ENCODE measurements at regions not wholly inside any gene's neighbourhood (a gene's known extent, or its start where the extent isn't known, plus 50 kb on each side); places are given as distances from the start of the nearest gene placed in this dataset.

DNA sequence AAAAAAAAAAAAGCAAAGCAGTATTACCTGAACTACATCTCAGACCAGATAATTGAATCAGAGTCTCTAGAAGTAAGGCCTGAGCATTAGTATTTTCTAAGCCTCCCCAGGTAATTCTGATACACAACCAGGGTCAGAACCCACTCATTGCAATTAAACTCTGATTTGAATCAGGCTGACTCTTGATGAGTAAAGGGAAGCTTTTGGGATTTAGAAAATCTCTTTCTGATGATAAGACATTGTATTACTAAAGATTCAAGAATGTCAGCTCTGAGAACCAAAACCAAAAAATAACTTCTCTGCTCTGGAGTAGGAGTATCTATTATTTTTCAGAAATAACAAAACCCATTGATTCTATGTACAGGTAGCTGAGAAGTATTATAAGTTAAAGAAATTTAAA is 100.1 kb upstream of the COL21A1 start:
- TF ChIP-seq, protein P1, sequence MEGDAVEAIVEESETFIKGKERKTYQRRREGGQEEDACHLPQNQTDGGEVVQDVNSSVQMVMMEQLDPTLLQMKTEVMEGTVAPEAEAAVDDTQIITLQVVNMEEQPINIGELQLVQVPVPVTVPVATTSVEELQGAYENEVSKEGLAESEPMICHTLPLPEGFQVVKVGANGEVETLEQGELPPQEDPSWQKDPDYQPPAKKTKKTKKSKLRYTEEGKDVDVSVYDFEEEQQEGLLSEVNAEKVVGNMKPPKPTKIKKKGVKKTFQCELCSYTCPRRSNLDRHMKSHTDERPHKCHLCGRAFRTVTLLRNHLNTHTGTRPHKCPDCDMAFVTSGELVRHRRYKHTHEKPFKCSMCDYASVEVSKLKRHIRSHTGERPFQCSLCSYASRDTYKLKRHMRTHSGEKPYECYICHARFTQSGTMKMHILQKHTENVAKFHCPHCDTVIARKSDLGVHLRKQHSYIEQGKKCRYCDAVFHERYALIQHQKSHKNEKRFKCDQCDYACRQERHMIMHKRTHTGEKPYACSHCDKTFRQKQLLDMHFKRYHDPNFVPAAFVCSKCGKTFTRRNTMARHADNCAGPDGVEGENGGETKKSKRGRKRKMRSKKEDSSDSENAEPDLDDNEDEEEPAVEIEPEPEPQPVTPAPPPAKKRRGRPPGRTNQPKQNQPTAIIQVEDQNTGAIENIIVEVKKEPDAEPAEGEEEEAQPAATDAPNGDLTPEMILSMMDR (IDR thresholded peaks at IDR 0.05): no peak
- TF ChIP-seq ZFX (IDR thresholded peaks at IDR 0.05; ENCODE audit: borderline replicate concordance): no peak

Data from 22Rv1 (cell line).